A549 (cell line): ENCODE measurements at regions not wholly inside any gene's neighbourhood (a gene's known extent, or its start where the extent isn't known, plus 50 kb on each side); places are given as distances from the start of the nearest gene placed in this dataset.

Experiments used
- ATAC-seq, 2 experiments: fragments of 200-7000 bp in 1 of 2; fragments of >200 bp in 1 of 2; cut with Nextera tagmentation in 1 of 2; cut with Tn5 transposase in 1 of 2; 3 replicates each; pipeline versions ENCODE4 v1.8.0 to v1.9.1; 2018 to 2020; ENCODE audit warnings: mild to moderate bottlenecking in 1 of 2, moderate library complexity in 1 of 2
- CTCF ChIA-PET: fragments of 300-600 bp; sonication (Branson Sonifier 250); formaldehyde crosslinking; extraction: SDS; loops from one replicate; lab custom pipeline; 2021; ENCODE audit warnings: antibody characterized with exemption, inconsistent platforms; lab: Yijun Ruan, JAX
- POLR2A ChIA-PET: fragments of 350-600 bp; formaldehyde crosslinking; extraction: SDS; loops from one replicate; lab custom pipeline; 2021; ENCODE audit warnings: antibody characterized with exemption, inconsistent platforms; lab: Yijun Ruan, JAX
- DNase-seq, 2 experiments: peaks; one replicate each; pipeline versions ENCODE4 v3.0.0 to v3.0.0-alpha.2; 2011 to 2016; ENCODE audit warnings: low read depth in 1 of 2, low spot score in 1 of 2
- FAIRE-seq: peaks from 2 replicates; lab custom pipeline; 2011; peaks lifted over from hg19 to GRCh38; lab: Jason Lieb, UNC
- H3K27ac ChIP-seq, 2 experiments: fragments of >200 bp; sonication (Bioruptor Twin); formaldehyde crosslinking; 3 replicates each; pipeline ENCODE4 v1.5.1; 2016 to 2017
- H3K4me1 ChIP-seq: fragments of >200 bp; sonication (Bioruptor Twin); formaldehyde crosslinking; 3 replicates; pipeline ENCODE4 v1.6.1; 2016
- H3K4me2 ChIP-seq: fragments of >200 bp; sonication (Bioruptor Twin); formaldehyde crosslinking; 3 replicates; pipeline ENCODE4 v1.6.1; 2016
- H3K4me3 ChIP-seq: fragments of >200 bp; sonication (Bioruptor Twin); formaldehyde crosslinking; 3 replicates; pipeline ENCODE4 v1.5.1; 2016
- H3K9me3 ChIP-seq: fragments of >200 bp; sonication (Bioruptor Twin); formaldehyde crosslinking; 3 replicates; pipeline ENCODE4 v1.6.1; 2016
- BCL3 ChIP-seq: fragments of >200 bp; sonication (Bioruptor Twin); formaldehyde crosslinking; IDR thresholded peaks from 3 replicates; pipeline ENCODE4 v1.6.1; 2016
- CEBPB ChIP-seq, 2 experiments: fragments of >200 bp in 1 of 2; sonication (Bioruptor Twin) in 1 of 2; formaldehyde crosslinking in 1 of 2; IDR thresholded peaks; 2 replicates each; pipeline ENCODE4 v1.6.1; 2012 to 2016
- CHD2 ChIP-seq: fragments of 150-350 bp; IDR thresholded peaks from 2 replicates; pipeline ENCODE4 v1.6.1; 2014; ENCODE audit warnings: low read length; ENCODE audit not compliant: partially characterized antibody
- E2F6 ChIP-seq: IDR thresholded peaks from 2 replicates; pipeline ENCODE4 v1.6.1; 2012; ENCODE audit warnings: low read depth, borderline replicate concordance
- ESRRA ChIP-seq: fragments of 150-350 bp; IDR thresholded peaks from 2 replicates; pipeline ENCODE4 v1.6.1; 2014; ENCODE audit warnings: mild to moderate bottlenecking, low read length, borderline replicate concordance
- FOSB ChIP-seq: fragments of 250-450 bp; sonication (Bioruptor Pico); IDR thresholded peaks from 2 replicates; pipeline ENCODE4 v1.5.0; 2020; ENCODE audit warnings: mild to moderate bottlenecking, moderate library complexity
- FOSL2 ChIP-seq, 2 experiments: fragments of 450-650 bp in 1 of 2; fragments of >200 bp in 1 of 2; sonication (Bioruptor Twin) in 1 of 2; formaldehyde crosslinking; IDR thresholded peaks; 2 replicates each; pipeline versions ENCODE4 v1.5.0 to v1.6.1; 2016 to 2020; ENCODE audit warnings: mild to moderate bottlenecking in 1 of 2, moderate library complexity in 1 of 2
- FOXS1 ChIP-seq: fragments of 250-450 bp; sonication (Bioruptor Pico); IDR thresholded peaks from 2 replicates; pipeline ENCODE4 v1.5.0; 2020; ENCODE audit warnings: mild to moderate bottlenecking, moderate library complexity
- HOXB13 ChIP-seq: fragments of 250-450 bp; sonication (Bioruptor Pico); IDR thresholded peaks from 2 replicates; pipeline ENCODE4 v1.5.0; 2020; ENCODE audit warnings: low read depth, mild to moderate bottlenecking, moderate library complexity
- HOXB5 ChIP-seq: fragments of 250-450 bp; sonication (Bioruptor Pico); IDR thresholded peaks from 2 replicates; pipeline ENCODE4 v1.5.0; 2020; ENCODE audit warnings: mild to moderate bottlenecking, moderate library complexity
- JUNB ChIP-seq: fragments of >200 bp; sonication (Bioruptor Twin); formaldehyde crosslinking; IDR thresholded peaks from 2 replicates; pipeline ENCODE4 v1.6.1; 2016
- KDM1A ChIP-seq: fragments of 200-600 bp; sonication (generic); IDR thresholded peaks from 2 replicates; pipeline ENCODE4 v1.6.1; 2016; ENCODE audit warnings: low read depth, mild to moderate bottlenecking
- KDM5A ChIP-seq: fragments of 200-600 bp; sonication (generic); IDR thresholded peaks from 2 replicates; pipeline ENCODE4 v1.6.1; 2016; ENCODE audit warnings: antibody characterized with exemption, mild to moderate bottlenecking
- POLR2AphosphoS2 ChIP-seq: conservative IDR thresholded peaks from 2 replicates; pipeline ENCODE4 v1.6.1; 2012; ENCODE audit warnings: low read length, improper control_type of control experiment, inconsistent platforms
- RCOR1 ChIP-seq: fragments of 150-350 bp; IDR thresholded peaks from 2 replicates; pipeline ENCODE4 v1.6.1; 2014; ENCODE audit warnings: antibody characterized with exemption, low read length, low read depth
- RFX5 ChIP-seq: fragments of 450-650 bp; IDR thresholded peaks from 2 replicates; pipeline ENCODE4 v1.7.1; 2014; ENCODE audit warnings: antibody characterized with exemption, mild to moderate bottlenecking, moderate library complexity
- TFCP2L1 ChIP-seq: fragments of 250-450 bp; sonication (Bioruptor Pico); IDR thresholded peaks from 2 replicates; pipeline ENCODE4 v1.5.0; 2021; ENCODE audit warnings: mild to moderate bottlenecking
- TP53 ChIP-seq: fragments of 250-450 bp; sonication (Bioruptor Pico); IDR thresholded peaks from 2 replicates; pipeline ENCODE4 v1.5.0; 2021; ENCODE audit warnings: mild to moderate bottlenecking, moderate library complexity
- ZFP36 ChIP-seq: fragments of 450-650 bp; IDR thresholded peaks from 2 replicates; pipeline ENCODE4 v1.6.1; 2014; ENCODE audit warnings: borderline replicate concordance; ENCODE audit not compliant: partially characterized antibody
- ZSCAN20 ChIP-seq: fragments of 250-450 bp; sonication (Bioruptor Pico); IDR thresholded peaks from 2 replicates; pipeline ENCODE4 v1.8.0; 2022; ENCODE audit warnings: mild to moderate bottlenecking, moderate library complexity
- WGBS: methylation state at CpG from one replicate; pipeline ENCODE4 v1.1.6; 2017; ENCODE audit errors: missing lambda C conversion rate; 5-methylcytosine and 5-hydroxymethylcytosine counted together
- TF ChIP-seq, protein P1 (sequence below): IDR thresholded peaks from 2 replicates; pipeline ENCODE4 v1.6.1; 2012
- TF ChIP-seq, protein P2 (sequence below): fragments of 150-350 bp; IDR thresholded peaks from 2 replicates; pipeline ENCODE4 v1.6.1; 2014; ENCODE audit warnings: low read depth, mild to moderate bottlenecking, low read length

- POLR2A ChIA-PET = no interaction called here
- no peaks in the 10 kb centered on the region for H3K4me1 ChIP-seq
- ATAC-seq (no peak), DNase-seq (no peak)
- no peak overlapping the region for H3K27ac ChIP-seq
- 0% methylated on average over 1 of the region's 1 CpG for WGBS
- H3K4me2 ChIP-seq = no peak overlapping the region
- peaks cover 11% of the 10 kb centered on the region for H3K9me3 ChIP-seq
- TF ChIP-seq E2F6 (no peak), HOXB13 (no peak), JUNB (no peak), RCOR1 (no peak), TP53 (no peak), POLR2AphosphoS2 (no peak), RFX5 (no peak), FOSL2 (IDR thresholded peaks at IDR 0.05) (no peak), FOSL2 (CRISPR knock-in tag; IDR thresholded peaks at IDR 0.05) (no peak), CHD2 (no peak), TFCP2L1 (no peak), FOSB (CRISPR knock-in tag) (no peak), ZFP36 (no peak), CEBPB (IDR thresholded peaks at IDR 0.05) (no peak), FOXS1 (CRISPR knock-in tag) (no peak), ZSCAN20 (CRISPR knock-in tag) (no peak)
- TF ChIP-seq, protein P1, sequence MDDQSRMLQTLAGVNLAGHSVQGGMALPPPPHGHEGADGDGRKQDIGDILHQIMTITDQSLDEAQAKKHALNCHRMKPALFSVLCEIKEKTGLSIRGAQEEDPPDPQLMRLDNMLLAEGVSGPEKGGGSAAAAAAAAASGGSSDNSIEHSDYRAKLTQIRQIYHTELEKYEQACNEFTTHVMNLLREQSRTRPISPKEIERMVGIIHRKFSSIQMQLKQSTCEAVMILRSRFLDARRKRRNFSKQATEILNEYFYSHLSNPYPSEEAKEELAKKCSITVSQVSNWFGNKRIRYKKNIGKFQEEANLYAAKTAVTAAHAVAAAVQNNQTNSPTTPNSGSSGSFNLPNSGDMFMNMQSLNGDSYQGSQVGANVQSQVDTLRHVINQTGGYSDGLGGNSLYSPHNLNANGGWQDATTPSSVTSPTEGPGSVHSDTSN = no peak
- TF ChIP-seq, protein P2, sequence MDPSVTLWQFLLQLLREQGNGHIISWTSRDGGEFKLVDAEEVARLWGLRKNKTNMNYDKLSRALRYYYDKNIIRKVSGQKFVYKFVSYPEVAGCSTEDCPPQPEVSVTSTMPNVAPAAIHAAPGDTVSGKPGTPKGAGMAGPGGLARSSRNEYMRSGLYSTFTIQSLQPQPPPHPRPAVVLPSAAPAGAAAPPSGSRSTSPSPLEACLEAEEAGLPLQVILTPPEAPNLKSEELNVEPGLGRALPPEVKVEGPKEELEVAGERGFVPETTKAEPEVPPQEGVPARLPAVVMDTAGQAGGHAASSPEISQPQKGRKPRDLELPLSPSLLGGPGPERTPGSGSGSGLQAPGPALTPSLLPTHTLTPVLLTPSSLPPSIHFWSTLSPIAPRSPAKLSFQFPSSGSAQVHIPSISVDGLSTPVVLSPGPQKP = no peak
- TF ChIP-seq, all 56 proteins: peak for 0
- CTCF ChIA-PET = interaction anchor here (0.7 kb wide), 1 partner anchor 284 kb away, joined by 3 read pairs; no protein-coding TSS in a partner anchor
- FAIRE-seq = no peak
- no peak overlapping the region for H3K4me3 ChIP-seq
Measured at GRCh38 chr16:51262428-51262827, 111.4 kb upstream of the SALL1 start.

DNA sequence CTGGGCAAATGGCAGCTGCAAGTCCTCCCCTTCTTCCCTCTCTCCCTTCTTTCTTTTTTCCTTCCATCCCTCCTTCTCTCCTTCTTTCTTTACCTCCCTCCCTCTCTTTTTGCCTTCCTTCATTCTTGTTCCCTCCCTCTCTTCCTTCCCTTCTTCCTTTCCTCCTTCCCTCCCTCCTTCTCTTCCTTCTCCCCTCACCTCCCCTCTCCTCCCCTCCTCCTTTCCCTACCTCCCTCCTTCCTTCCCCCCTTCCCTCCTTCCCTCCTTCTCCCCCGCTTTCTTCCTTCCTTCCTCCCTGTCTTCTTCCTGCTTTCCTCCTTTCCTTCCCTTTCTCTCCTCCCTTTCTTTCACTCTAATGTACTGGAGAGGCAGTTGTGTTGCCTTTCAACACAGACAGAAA lies 110.8 kb upstream of the SALL1 start:
- H3K27ac ChIP-seq = no peak overlapping the region
- H3K9me3 ChIP-seq = peaks cover 11% of the 10 kb centered on the region
- H3K4me1 ChIP-seq = no peaks in the 10 kb centered on the region
- ATAC-seq = no peak
- 0% methylated on average over 1 of the region's 1 CpG for WGBS
- FAIRE-seq = no peak
- ChIA-PET CTCF (no interaction called here), POLR2A (no interaction called here)
- H3K4me3 ChIP-seq = no peak overlapping the region
- TF ChIP-seq RCOR1 = no peak
- TF ChIP-seq ZFP36 = no peak
- TF ChIP-seq HOXB5 (CRISPR knock-in tag) = no peak
- TF ChIP-seq KDM5A = no peak
- no peak for TF ChIP-seq CHD2
- no peak for TF ChIP-seq TP53
- TF ChIP-seq KDM1A = no peak
- TF ChIP-seq, protein P2 = no peak
- no peak for TF ChIP-seq ESRRA
- TF ChIP-seq JUNB = no peak
- no peak for TF ChIP-seq FOXS1 (CRISPR knock-in tag)
- no peak for TF ChIP-seq BCL3
- no peak overlapping the region for H3K4me2 ChIP-seq
- DNase-seq = no peak
